SU-DHL-6 (cell line): ENCODE measurements at regions not wholly inside any gene's neighbourhood (a gene's known extent, or its start where the extent isn't known, plus 50 kb on each side); places are given as distances from the start of the nearest gene placed in this dataset.

ENCODE experiments used
- EZH2phosphoT487 ChIP-seq: fragments of 200-600 bp; sonication (generic), shearing (Covaris generic); conservative IDR thresholded peaks from 2 replicates; pipeline ENCODE4 v1.6.1; 2018; ENCODE audit warnings: mild to moderate bottlenecking, antibody characterized with exemption, low read length, moderate library complexity, mixed read lengths
- TF ChIP-seq, protein P1 (sequence below): fragments of 200-600 bp; sonication (generic); IDR thresholded peaks from one replicate; pipeline ENCODE4 v1.5.1; 2017; ENCODE audit warnings: antibody characterized with exemption, mild to moderate bottlenecking, low read length, moderate library complexity; ENCODE audit not compliant: insufficient read depth, poor library complexity, severe bottlenecking

DNA sequence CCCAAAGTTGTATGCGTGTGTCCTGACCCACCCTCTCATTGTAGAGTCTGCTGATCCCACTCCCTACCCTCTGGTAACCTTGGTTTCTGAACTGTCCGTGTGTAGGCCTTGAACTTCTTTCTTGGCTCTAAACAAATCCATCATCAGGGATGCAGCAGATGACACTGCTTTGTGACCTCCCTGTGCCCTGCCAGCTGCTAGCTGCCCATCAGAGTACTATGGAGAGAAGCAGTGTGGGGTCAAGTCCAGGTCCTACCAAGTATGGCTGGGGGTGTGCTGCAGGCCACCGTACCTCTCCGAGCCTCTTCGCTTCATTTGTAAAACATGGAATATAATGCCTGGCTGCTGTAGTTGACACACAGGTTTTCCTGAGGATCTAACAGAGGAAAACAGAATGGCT is 183.5 kb upstream of the RBPJ start:
- TF ChIP-seq, protein P1, sequence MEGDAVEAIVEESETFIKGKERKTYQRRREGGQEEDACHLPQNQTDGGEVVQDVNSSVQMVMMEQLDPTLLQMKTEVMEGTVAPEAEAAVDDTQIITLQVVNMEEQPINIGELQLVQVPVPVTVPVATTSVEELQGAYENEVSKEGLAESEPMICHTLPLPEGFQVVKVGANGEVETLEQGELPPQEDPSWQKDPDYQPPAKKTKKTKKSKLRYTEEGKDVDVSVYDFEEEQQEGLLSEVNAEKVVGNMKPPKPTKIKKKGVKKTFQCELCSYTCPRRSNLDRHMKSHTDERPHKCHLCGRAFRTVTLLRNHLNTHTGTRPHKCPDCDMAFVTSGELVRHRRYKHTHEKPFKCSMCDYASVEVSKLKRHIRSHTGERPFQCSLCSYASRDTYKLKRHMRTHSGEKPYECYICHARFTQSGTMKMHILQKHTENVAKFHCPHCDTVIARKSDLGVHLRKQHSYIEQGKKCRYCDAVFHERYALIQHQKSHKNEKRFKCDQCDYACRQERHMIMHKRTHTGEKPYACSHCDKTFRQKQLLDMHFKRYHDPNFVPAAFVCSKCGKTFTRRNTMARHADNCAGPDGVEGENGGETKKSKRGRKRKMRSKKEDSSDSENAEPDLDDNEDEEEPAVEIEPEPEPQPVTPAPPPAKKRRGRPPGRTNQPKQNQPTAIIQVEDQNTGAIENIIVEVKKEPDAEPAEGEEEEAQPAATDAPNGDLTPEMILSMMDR: no peak
- TF ChIP-seq EZH2phosphoT487: no peak
